H54 (cell line): ENCODE measurements at regions not wholly inside any gene's neighbourhood (a gene's known extent, or its start where the extent isn't known, plus 50 kb on each side); places are given as distances from the start of the nearest gene placed in this dataset.

Experiments used
- DNase-seq: peaks from one replicate; pipeline ENCODE4 v3.0.0; 2011; ENCODE audit warnings: low spot score, mixed read lengths; ENCODE audit not compliant: insufficient read length
- FAIRE-seq: peaks from 3 replicates; lab custom pipeline; 2011; peaks lifted over from hg19 to GRCh38; lab: Jason Lieb, UNC
- POLR2A ChIP-seq: IDR thresholded peaks from 2 replicates; pipeline ENCODE4 v1.6.1; 2011; ENCODE audit warnings: low read depth, mild to moderate bottlenecking, low read length

DNA sequence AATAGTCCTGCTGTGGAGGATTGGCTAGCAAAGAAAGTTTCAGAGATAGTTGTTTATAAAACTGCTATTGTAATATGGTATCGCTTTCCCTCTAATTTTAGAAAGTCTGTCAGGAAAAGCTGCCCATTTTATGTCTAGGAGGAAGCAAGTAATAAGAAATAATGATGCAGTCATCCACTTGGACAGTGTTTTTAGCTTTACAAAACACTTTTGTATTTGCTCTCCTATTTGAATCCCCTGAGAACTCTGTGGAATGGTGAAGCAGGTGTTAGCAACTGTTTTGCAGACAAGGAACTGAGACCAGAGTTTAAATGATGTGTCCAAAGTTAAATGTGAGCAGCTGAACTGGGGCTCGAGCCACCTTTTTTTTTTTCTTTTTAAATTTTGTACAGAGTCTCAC lies 455.8 kb downstream of the XPNPEP1 start:
- FAIRE-seq (no peak), DNase-seq (no peak)
- TF ChIP-seq POLR2A = no peak

DNA sequence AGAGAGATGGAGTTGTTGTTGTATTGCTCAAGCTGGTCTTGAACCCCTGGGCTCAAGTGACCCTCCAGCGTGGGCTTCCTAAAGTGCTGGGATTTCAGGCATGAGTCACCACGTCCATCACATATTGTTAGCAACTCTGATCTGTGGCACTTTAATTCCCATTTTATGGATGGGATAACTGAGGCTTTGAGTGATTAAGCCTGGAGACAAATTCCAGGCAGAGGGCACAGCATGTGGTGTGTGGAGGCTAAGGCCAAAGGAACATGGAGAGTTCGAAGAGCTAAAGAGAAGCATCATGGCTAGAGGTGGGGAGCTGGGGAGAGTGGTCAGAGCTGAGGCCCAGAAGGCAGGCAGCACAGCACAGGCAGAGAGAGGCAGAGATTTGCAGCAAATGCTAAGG lies 458.4 kb downstream of the XPNPEP1 start:
- DNase-seq = no peak
- FAIRE-seq = no peak
- no peak for TF ChIP-seq POLR2A

DNA sequence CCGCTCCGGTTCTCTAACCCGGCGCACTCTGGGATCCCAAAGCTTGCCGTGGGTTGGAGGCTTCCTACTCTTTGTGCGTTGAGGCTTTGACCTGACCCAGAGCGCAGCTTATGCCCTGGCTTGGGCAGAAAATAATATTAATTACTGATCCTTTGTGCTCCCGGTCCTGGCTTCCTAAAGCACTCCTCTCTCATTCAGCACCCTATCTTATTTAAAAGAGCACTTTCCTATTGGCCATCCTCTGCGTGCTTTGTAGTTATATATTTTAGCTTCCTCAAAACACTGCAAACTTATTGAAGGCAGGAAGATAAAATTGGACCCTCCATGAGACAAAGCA lies 466.0 kb downstream of the XPNPEP1 start:
- no peak for DNase-seq
- FAIRE-seq = no peak
- TF ChIP-seq POLR2A = no peak

DNA sequence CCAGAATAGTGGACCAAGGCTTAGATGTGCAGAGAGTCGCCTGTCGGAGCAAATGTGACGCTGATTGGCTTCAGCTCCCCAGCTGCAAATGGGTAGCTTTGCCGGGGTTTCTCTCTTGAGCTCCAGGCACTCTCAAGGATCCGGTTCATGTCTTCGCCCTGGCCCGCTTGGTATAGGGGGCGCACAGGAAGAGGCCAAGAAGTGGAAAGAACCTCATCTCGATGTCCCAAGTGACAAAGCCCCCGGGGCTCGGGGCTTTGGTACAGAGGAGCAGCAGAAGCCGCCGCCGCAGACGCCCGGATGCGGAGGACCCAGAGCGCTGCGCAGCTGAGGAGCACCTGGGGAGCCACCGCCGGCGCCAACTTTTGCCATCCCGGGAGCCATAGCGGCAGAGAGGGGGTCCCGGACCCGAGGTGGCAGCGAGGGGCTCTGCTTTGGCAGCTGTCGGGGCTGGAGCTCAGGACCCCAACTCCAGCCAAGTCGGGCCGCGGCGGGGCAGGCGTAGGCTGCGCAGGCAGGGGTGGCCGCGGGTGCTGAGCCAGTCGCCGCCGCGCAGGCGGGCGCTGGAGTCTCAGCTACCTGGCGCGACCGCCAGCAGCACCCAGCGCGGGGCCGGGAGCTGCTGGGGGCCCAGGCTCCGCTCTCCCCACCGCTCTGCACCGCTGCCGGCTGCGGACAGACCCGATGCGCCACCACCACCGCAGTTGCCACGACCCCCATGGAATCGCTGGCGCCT lies 466.6 kb downstream of the XPNPEP1 start:
- FAIRE-seq = no peak
- no peak for TF ChIP-seq POLR2A
- no peak for DNase-seq

GRCh38 chr10:109454691-109455090 lies 468.6 kb downstream of the XPNPEP1 start:
- no peak for FAIRE-seq
- no peak for DNase-seq
- TF ChIP-seq POLR2A = no peak

DNA sequence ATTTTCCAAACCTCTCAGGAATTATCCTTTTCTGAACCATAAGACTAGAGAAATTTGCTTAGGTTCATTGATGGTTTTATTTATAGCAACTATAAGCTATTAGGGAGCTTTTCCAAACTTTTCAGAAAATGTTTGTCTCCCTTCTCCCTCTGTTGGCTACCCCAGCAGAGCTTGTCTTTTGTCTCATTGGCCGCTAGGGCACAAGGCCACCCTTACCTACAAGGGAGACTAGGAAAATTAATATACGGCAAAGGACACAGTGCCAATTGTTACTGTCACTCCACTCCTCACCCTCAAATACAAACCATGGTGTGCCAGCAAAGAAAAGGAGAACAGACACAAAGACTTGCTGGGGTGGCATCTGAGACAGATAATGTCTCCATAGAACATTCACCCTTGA lies 471.4 kb downstream of the XPNPEP1 start:
- DNase-seq (no peak), FAIRE-seq (no peak)
- no peak for TF ChIP-seq POLR2A

DNA sequence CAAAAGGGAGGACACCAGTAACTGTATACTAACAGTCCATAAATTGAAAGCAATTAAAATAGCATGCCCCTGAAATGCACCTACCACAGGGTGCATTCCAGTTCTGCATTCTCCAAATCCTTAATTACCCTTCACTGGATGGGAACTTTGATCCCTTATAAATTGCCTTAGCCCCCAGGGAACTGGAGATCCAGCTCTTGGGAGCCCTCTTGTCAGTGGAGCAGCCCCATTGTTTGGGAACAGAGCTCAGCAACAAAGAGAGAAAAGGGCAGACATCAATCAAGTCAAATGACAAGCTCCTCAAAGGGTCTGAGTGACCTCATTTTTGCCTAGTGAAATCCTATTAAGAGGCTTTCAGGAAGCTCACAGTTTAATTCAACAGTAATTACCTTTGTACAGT lies 472.6 kb downstream of the XPNPEP1 start:
- FAIRE-seq (no peak), DNase-seq (no peak)

DNA sequence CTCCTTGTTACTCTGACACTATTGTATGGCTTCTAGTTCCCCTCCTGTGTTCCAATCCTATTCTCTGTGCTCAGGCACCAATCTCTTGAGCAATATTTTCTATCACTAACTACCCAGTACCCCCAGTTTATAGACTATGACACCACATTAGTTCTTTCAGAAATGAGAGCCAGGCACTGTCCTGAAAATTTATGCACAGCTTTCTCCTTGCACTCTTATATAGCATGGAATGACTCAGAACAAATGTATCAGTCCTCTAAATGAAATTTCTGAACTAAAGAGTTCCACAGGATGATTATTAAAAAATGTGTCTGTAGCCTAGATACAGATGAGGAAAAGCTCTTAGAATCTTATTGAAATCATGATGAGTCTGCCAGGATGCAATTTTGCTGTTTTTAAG lies 489.9 kb downstream of the XPNPEP1 start:
- DNase-seq = no peak
- no peak for TF ChIP-seq POLR2A
- FAIRE-seq = no peak

More for the DNA sequence above, 472.6 kb downstream of the XPNPEP1 start:
- no peak for TF ChIP-seq POLR2A

- FAIRE-seq = no peak
Measured at GRCh38 chr10:109432281-109432680, 491.0 kb downstream of the XPNPEP1 start.

GRCh38 chr10:109430799-109431198 lies 492.5 kb downstream of the XPNPEP1 start:
- no peak for DNase-seq
- FAIRE-seq = no peak
- TF ChIP-seq POLR2A = no peak

More at GRCh38 chr10:109432281-109432680, 491.0 kb downstream of the XPNPEP1 start:
- DNase-seq = no peak
- no peak for TF ChIP-seq POLR2A

DNA sequence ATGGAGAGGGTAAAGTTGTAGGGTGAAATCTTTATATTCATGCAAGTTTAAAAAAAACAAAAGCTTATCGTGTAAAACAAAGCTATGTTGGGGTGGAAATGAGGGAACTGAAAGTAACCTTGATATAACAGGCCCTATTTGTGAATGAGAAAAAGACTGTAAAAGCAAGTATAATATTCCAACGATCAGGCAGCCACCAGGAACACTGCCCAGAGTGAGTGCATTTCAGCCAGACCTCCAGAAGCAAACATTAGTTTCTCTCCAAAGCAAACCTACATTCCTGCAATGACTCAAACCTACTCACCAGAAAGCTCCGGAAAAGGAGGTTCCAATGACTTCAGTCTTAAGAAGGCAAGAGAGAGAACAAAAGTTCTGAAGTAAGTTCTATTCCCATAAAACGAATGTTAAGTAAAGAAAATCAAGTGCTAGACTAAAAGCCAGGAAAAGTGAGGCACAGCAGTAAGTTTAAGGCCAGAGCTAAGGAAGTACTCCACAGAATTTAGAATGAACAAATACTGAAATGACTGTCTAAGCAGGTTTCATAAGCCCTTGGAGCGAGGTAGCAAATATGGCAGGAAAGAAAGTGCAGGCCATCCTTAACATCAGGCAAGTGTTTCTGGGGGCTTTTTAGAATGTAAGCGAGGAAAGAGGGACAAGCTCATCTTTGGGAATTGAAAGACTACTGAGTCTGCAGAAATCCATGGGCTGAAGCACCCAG lies 493.1 kb downstream of the XPNPEP1 start:
- FAIRE-seq (no peak), DNase-seq (no peak)
- TF ChIP-seq POLR2A = no peak

DNA sequence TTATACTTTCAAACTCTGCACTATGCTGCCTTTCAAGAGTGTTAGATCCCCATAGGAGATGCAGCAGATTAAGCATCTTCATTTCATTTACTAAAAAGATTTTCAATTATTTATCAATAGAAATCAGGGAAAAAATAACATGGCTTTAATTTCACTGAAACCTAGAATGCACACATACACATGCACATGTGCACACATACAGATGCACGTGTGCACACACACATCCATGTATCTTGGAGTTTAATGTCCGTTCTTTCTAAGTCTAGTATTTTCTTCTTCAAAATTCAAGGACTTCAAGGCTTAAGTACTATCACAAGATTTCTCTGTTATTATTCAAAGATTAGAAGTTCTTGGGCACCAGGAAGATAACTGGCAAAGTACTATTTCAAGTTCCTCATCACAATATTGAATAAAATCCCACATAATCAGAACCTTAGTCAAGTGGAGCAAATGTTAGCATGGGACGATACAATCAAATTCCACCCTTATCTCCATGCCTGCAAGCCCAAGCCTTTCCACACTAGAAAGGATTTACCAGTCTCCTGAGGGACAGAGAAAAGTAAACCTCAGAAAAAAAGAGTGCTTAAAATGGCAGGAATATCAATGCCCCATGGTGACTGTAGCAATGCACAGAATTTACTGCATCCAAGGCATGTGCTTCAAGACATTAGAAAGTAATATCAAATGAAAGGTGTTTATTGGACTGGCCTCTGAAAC lies 494.4 kb downstream of the XPNPEP1 start:
- no peak for FAIRE-seq
- no peak for DNase-seq
- TF ChIP-seq POLR2A = no peak

- no peak for FAIRE-seq
Measured at GRCh38 chr10:109427411-109427810, 495.9 kb downstream of the XPNPEP1 start.

DNA sequence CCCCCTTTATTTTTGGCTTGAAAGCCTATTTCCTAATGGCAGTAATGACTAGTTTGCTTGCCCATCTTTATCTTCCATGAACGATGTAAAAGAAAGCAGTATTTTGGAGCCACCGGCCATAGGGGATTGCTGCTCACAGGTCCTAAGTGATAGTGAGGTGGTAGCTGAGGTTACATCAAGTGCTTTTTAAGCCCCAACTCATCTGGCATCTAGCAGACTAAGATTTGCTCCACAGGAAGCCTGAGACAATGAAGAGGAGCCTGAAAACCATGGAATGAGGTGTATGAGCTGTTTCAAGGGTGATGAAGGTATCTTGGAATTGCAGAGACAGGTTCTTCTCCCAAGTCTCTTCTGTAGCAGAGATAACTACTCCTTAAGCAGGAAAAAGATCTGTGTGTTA lies 496.3 kb downstream of the XPNPEP1 start:
- DNase-seq (no peak), FAIRE-seq (no peak)
- no peak for TF ChIP-seq POLR2A

More at GRCh38 chr10:109427411-109427810, 495.9 kb downstream of the XPNPEP1 start:
- TF ChIP-seq POLR2A = no peak
- no peak for DNase-seq
